ENCODE measurements at regions not wholly inside any gene's neighbourhood (a gene's known extent, or its start where the extent isn't known, plus 50 kb on each side); places are given as distances from the start of the nearest gene placed in this dataset.

DNA sequence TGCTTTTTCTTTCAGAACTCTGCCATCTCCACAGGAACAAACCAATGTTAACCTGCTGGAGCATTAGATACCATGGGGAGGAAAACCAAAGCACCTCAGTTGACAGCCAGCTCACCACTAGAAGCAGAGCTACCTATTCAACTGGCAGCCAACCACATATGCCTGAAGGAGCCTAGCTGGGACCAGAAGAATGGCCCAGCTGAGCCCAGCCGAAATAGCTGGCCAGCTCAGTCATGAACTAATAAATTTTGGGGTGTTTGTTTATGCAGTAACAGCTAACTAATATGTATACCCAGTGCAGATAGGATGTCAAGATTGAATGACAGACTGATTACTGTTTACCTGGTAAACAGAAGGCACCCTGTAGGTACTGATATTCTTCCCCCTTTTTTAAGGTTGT lies 1117.5 kb downstream of the TBL1XR1 start:
- TF ChIP-seq POLR2AphosphoS5 (IDR thresholded peaks at IDR 0.05; ENCODE audit: low read depth) = no peak
- no peak for TF ChIP-seq GABPA (IDR thresholded peaks at IDR 0.05; ENCODE audit: low read depth)
- TF ChIP-seq CTCF (IDR thresholded peaks at IDR 0.05; ENCODE audit: insufficient read depth, low read length) = no peak
- no peak for TF ChIP-seq SPI1 (IDR thresholded peaks at IDR 0.05; ENCODE audit: borderline replicate concordance, low read depth)
- TF ChIP-seq, protein P1, sequence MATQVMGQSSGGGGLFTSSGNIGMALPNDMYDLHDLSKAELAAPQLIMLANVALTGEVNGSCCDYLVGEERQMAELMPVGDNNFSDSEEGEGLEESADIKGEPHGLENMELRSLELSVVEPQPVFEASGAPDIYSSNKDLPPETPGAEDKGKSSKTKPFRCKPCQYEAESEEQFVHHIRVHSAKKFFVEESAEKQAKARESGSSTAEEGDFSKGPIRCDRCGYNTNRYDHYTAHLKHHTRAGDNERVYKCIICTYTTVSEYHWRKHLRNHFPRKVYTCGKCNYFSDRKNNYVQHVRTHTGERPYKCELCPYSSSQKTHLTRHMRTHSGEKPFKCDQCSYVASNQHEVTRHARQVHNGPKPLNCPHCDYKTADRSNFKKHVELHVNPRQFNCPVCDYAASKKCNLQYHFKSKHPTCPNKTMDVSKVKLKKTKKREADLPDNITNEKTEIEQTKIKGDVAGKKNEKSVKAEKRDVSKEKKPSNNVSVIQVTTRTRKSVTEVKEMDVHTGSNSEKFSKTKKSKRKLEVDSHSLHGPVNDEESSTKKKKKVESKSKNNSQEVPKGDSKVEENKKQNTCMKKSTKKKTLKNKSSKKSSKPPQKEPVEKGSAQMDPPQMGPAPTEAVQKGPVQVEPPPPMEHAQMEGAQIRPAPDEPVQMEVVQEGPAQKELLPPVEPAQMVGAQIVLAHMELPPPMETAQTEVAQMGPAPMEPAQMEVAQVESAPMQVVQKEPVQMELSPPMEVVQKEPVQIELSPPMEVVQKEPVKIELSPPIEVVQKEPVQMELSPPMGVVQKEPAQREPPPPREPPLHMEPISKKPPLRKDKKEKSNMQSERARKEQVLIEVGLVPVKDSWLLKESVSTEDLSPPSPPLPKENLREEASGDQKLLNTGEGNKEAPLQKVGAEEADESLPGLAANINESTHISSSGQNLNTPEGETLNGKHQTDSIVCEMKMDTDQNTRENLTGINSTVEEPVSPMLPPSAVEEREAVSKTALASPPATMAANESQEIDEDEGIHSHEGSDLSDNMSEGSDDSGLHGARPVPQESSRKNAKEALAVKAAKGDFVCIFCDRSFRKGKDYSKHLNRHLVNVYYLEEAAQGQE (IDR thresholded peaks at IDR 0.05; ENCODE audit: insufficient replicate concordance, low read depth) = no peak
- H3K27me3 ChIP-seq (ENCODE audit: insufficient read depth, poor library complexity, severe bottlenecking) = no peaks in the 10 kb centered on the region
- H3K4me3 ChIP-seq (replicated peaks; ENCODE audit: insufficient read depth, low read length) = no peak overlapping the region
- DNase-seq (ENCODE audit: low read depth in 1 of 2, low spot score in 1 of 2) = no peak
- no peak overlapping the region for H3K27ac ChIP-seq (replicated peaks)

DNA sequence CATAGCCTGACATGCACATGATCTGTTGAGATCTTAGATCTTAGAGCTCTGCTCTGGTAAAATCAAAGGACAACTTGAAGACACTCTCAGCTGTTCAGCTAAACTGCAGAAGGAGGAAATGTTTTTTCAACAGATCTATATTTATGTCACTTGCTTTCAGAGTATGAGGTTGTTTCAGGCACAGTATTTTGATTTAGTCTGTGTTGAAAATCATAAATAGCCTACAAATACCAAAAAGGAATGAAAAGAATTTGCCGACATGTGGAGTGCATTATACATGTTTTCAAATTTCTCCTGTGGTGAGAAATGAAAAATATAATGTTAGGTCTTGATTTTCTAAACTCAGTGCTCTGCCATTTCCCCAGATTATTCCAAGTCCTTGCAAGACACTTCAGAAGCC lies 1118.4 kb downstream of the TBL1XR1 start:
- Histone ChIP-seq H3K27ac (replicated peaks) (no peak overlapping the region), H3K4me3 (replicated peaks; ENCODE audit: insufficient read depth, low read length) (no peak overlapping the region), H3K27me3 (ENCODE audit: insufficient read depth, poor library complexity, severe bottlenecking) (no peaks in the 10 kb centered on the region)
- DNase-seq (ENCODE audit: low read depth in 1 of 2, low spot score in 1 of 2) = no peak
- TF ChIP-seq POLR2AphosphoS5 (IDR thresholded peaks at IDR 0.05; ENCODE audit: low read depth) (no peak), GABPA (IDR thresholded peaks at IDR 0.05; ENCODE audit: low read depth) (no peak), SPI1 (IDR thresholded peaks at IDR 0.05; ENCODE audit: borderline replicate concordance, low read depth) (no peak), CTCF (IDR thresholded peaks at IDR 0.05; ENCODE audit: insufficient read depth, low read length) (no peak)
- TF ChIP-seq, protein P1 (IDR thresholded peaks at IDR 0.05; ENCODE audit: insufficient replicate concordance, low read depth) = no peak

- no peak for DNase-seq (ENCODE audit: low read depth in 1 of 2, low spot score in 1 of 2)
- no peak for TF ChIP-seq GABPA (IDR thresholded peaks at IDR 0.05; ENCODE audit: low read depth)
- TF ChIP-seq SPI1 (IDR thresholded peaks at IDR 0.05; ENCODE audit: borderline replicate concordance, low read depth) = no peak
- TF ChIP-seq, protein P1 (IDR thresholded peaks at IDR 0.05; ENCODE audit: insufficient replicate concordance, low read depth) = no peak
- no peak for TF ChIP-seq CTCF (IDR thresholded peaks at IDR 0.05; ENCODE audit: insufficient read depth, low read length)
- no peak for TF ChIP-seq POLR2AphosphoS5 (IDR thresholded peaks at IDR 0.05; ENCODE audit: low read depth)
- no peak overlapping the region for H3K27ac ChIP-seq (replicated peaks)
- no peak overlapping the region for H3K4me3 ChIP-seq (replicated peaks; ENCODE audit: insufficient read depth, low read length)
- H3K27me3 ChIP-seq (ENCODE audit: insufficient read depth, poor library complexity, severe bottlenecking) = no peaks in the 10 kb centered on the region
These were observed 1121.8 kb downstream of the TBL1XR1 start for GRCh38 chr3:176075491-176075890.
